ENCODE measurements at regions not wholly inside any gene's neighbourhood (a gene's known extent, or its start where the extent isn't known, plus 50 kb on each side); places are given as distances from the start of the nearest gene placed in this dataset.

- 92% methylated on average over 7 of the region's 7 CpGs for WGBS
- H3K4me3 ChIP-seq (ENCODE audit: low read length): no peak overlapping the region
- no peak overlapping the region for H3K27ac ChIP-seq (ENCODE audit: low read depth, low read length)
- no peak overlapping the region for H3K9ac ChIP-seq (ENCODE audit: low read depth, low read length)
- H3K27me3 ChIP-seq (ENCODE audit: insufficient read depth, low read length): no peaks in the 10 kb centered on the region
- no peaks in the 10 kb centered on the region for H3K36me3 ChIP-seq (ENCODE audit: insufficient read depth, low read length)
- H3K9me3 ChIP-seq (ENCODE audit: insufficient read depth, low read depth, low read length): no peaks in the 10 kb centered on the region
- H3K4me1 ChIP-seq (ENCODE audit: insufficient read depth, low read length): no peaks in the 10 kb centered on the region
Observed at GRCh38 chr2:12881952-12882351, 165.2 kb downstream of the TRIB2 start.

- H3K27me3 ChIP-seq (ENCODE audit: insufficient read depth, low read length): no peaks in the 10 kb centered on the region
- no peak overlapping the region for H3K9ac ChIP-seq (ENCODE audit: low read depth, low read length)
- H3K27ac ChIP-seq (ENCODE audit: low read depth, low read length): no peak overlapping the region
- WGBS: 86% methylated on average over 2 of the region's 2 CpGs
- no peak overlapping the region for H3K4me3 ChIP-seq (ENCODE audit: low read length)
- H3K4me1 ChIP-seq (ENCODE audit: insufficient read depth, low read length): no peaks in the 10 kb centered on the region
- H3K36me3 ChIP-seq (ENCODE audit: insufficient read depth, low read length): no peaks in the 10 kb centered on the region
- no peaks in the 10 kb centered on the region for H3K9me3 ChIP-seq (ENCODE audit: insufficient read depth, low read depth, low read length)
Observed at GRCh38 chr2:12882393-12882792, 165.7 kb downstream of the TRIB2 start.

GRCh38 chr2:12883906-12884305, 167.2 kb downstream of the TRIB2 start:
- Histone ChIP-seq H3K36me3 (ENCODE audit: insufficient read depth, low read length) (no peaks in the 10 kb centered on the region), H3K9ac (ENCODE audit: low read depth, low read length) (no peak overlapping the region), H3K9me3 (ENCODE audit: insufficient read depth, low read depth, low read length) (no peaks in the 10 kb centered on the region), H3K27ac (ENCODE audit: low read depth, low read length) (no peak overlapping the region), H3K4me3 (ENCODE audit: low read length) (no peak overlapping the region), H3K27me3 (ENCODE audit: insufficient read depth, low read length) (no peaks in the 10 kb centered on the region), H3K4me1 (ENCODE audit: insufficient read depth, low read length) (no peaks in the 10 kb centered on the region)
- WGBS: 69% methylated on average over 1 of the region's 2 CpGs

GRCh38 chr2:12884713-12885282, 168.1 kb downstream of the TRIB2 start:
- no peaks in the 10 kb centered on the region for H3K27me3 ChIP-seq (ENCODE audit: insufficient read depth, low read length)
- 89% methylated on average over 7 of the region's 7 CpGs for WGBS
- no peak overlapping the region for H3K27ac ChIP-seq (ENCODE audit: low read depth, low read length)
- no peaks in the 10 kb centered on the region for H3K36me3 ChIP-seq (ENCODE audit: insufficient read depth, low read length)
- no peak overlapping the region for H3K9ac ChIP-seq (ENCODE audit: low read depth, low read length)
- no peaks in the 10 kb centered on the region for H3K9me3 ChIP-seq (ENCODE audit: insufficient read depth, low read depth, low read length)
- no peaks in the 10 kb centered on the region for H3K4me1 ChIP-seq (ENCODE audit: insufficient read depth, low read length)
- H3K4me3 ChIP-seq (ENCODE audit: low read length): no peak overlapping the region

GRCh38 chr2:12890066-12890465, 173.3 kb downstream of the TRIB2 start:
- WGBS: 90% methylated on average over 4 of the region's 4 CpGs
- no peak overlapping the region for H3K27ac ChIP-seq (ENCODE audit: low read depth, low read length)

GRCh38 chr2:12890481-12890991, 173.8 kb downstream of the TRIB2 start:
- 95% methylated on average over 6 of the region's 6 CpGs for WGBS
- no peaks in the 10 kb centered on the region for H3K27me3 ChIP-seq (ENCODE audit: insufficient read depth, low read length)

More at GRCh38 chr2:12890066-12890465, 173.3 kb downstream of the TRIB2 start:
- Histone ChIP-seq H3K9me3 (ENCODE audit: insufficient read depth, low read depth, low read length) (0 out of 2 replicates have a peak, but pooled peaks cover 3% of the 10 kb centered on the region), H3K27me3 (ENCODE audit: insufficient read depth, low read length) (no peaks in the 10 kb centered on the region), H3K36me3 (ENCODE audit: insufficient read depth, low read length) (no peaks in the 10 kb centered on the region), H3K4me1 (ENCODE audit: insufficient read depth, low read length) (no peaks in the 10 kb centered on the region), H3K4me3 (ENCODE audit: low read length) (no peak overlapping the region), H3K9ac (ENCODE audit: low read depth, low read length) (no peak overlapping the region)

GRCh38 chr2:12895017-12895416, 178.3 kb downstream of the TRIB2 start:
- Histone ChIP-seq H3K36me3 (ENCODE audit: insufficient read depth, low read length) (no peaks in the 10 kb centered on the region), H3K27ac (ENCODE audit: low read depth, low read length) (no peak overlapping the region), H3K9ac (ENCODE audit: low read depth, low read length) (no peak overlapping the region), H3K4me3 (ENCODE audit: low read length) (no peak overlapping the region), H3K4me1 (ENCODE audit: insufficient read depth, low read length) (no peaks in the 10 kb centered on the region), H3K9me3 (ENCODE audit: insufficient read depth, low read depth, low read length) (0 out of 2 replicates have a peak, but pooled peaks cover 3% of the 10 kb centered on the region), H3K27me3 (ENCODE audit: insufficient read depth, low read length) (no peaks in the 10 kb centered on the region)
- WGBS: 91% methylated on average over 2 of the region's 2 CpGs

More at GRCh38 chr2:12890481-12890991, 173.8 kb downstream of the TRIB2 start:
- Histone ChIP-seq H3K4me1 (ENCODE audit: insufficient read depth, low read length) (no peaks in the 10 kb centered on the region), H3K9me3 (ENCODE audit: insufficient read depth, low read depth, low read length) (0 out of 2 replicates have a peak, but pooled peaks cover 3% of the 10 kb centered on the region), H3K9ac (ENCODE audit: low read depth, low read length) (no peak overlapping the region), H3K4me3 (ENCODE audit: low read length) (no peak overlapping the region), H3K36me3 (ENCODE audit: insufficient read depth, low read length) (no peaks in the 10 kb centered on the region), H3K27ac (ENCODE audit: low read depth, low read length) (no peak overlapping the region)

- Histone ChIP-seq H3K9me3 (ENCODE audit: insufficient read depth, low read depth, low read length) (0 out of 2 replicates have a peak, but pooled peaks cover 3% of the 10 kb centered on the region), H3K4me3 (ENCODE audit: low read length) (no peak overlapping the region), H3K9ac (ENCODE audit: low read depth, low read length) (no peak overlapping the region), H3K27me3 (ENCODE audit: insufficient read depth, low read length) (no peaks in the 10 kb centered on the region), H3K27ac (ENCODE audit: low read depth, low read length) (no peak overlapping the region), H3K4me1 (ENCODE audit: insufficient read depth, low read length) (no peaks in the 10 kb centered on the region), H3K36me3 (ENCODE audit: insufficient read depth, low read length) (no peaks in the 10 kb centered on the region)
- 94% methylated on average over 3 of the region's 4 CpGs for WGBS
Observed at GRCh38 chr2:12896318-12896982, 179.7 kb downstream of the TRIB2 start.

- 0 out of 2 replicates have a peak, but pooled peaks cover 3% of the 10 kb centered on the region for H3K9me3 ChIP-seq (ENCODE audit: insufficient read depth, low read depth, low read length)
- no peaks in the 10 kb centered on the region for H3K27me3 ChIP-seq (ENCODE audit: insufficient read depth, low read length)
- no peaks in the 10 kb centered on the region for H3K4me1 ChIP-seq (ENCODE audit: insufficient read depth, low read length)
- H3K27ac ChIP-seq (ENCODE audit: low read depth, low read length): no peak overlapping the region
- WGBS: 100% methylated on average over 1 of the region's 1 CpG
- no peak overlapping the region for H3K4me3 ChIP-seq (ENCODE audit: low read length)
- no peak overlapping the region for H3K9ac ChIP-seq (ENCODE audit: low read depth, low read length)
- H3K36me3 ChIP-seq (ENCODE audit: insufficient read depth, low read length): no peaks in the 10 kb centered on the region
Observed at GRCh38 chr2:12897181-12897580, 180.4 kb downstream of the TRIB2 start.

- Histone ChIP-seq H3K27ac (ENCODE audit: low read depth, low read length) (no peak overlapping the region), H3K9me3 (ENCODE audit: insufficient read depth, low read depth, low read length) (no peaks in the 10 kb centered on the region), H3K4me1 (ENCODE audit: insufficient read depth, low read length) (no peaks in the 10 kb centered on the region), H3K27me3 (ENCODE audit: insufficient read depth, low read length) (no peaks in the 10 kb centered on the region), H3K9ac (ENCODE audit: low read depth, low read length) (no peak overlapping the region), H3K36me3 (ENCODE audit: insufficient read depth, low read length) (no peaks in the 10 kb centered on the region), H3K4me3 (ENCODE audit: low read length) (no peak overlapping the region)
- WGBS: 93% methylated on average over 2 of the region's 2 CpGs
Observed at GRCh38 chr2:12903272-12903671, 186.5 kb downstream of the TRIB2 start.

GRCh38 chr2:12910431-12910830, 193.7 kb downstream of the TRIB2 start:
- no peaks in the 10 kb centered on the region for H3K9me3 ChIP-seq (ENCODE audit: insufficient read depth, low read depth, low read length)
- no peak overlapping the region for H3K27ac ChIP-seq (ENCODE audit: low read depth, low read length)
- H3K9ac ChIP-seq (ENCODE audit: low read depth, low read length): no peak overlapping the region
- H3K4me3 ChIP-seq (ENCODE audit: low read length): no peak overlapping the region
- no peaks in the 10 kb centered on the region for H3K27me3 ChIP-seq (ENCODE audit: insufficient read depth, low read length)
- H3K36me3 ChIP-seq (ENCODE audit: insufficient read depth, low read length): no peaks in the 10 kb centered on the region
- no peaks in the 10 kb centered on the region for H3K4me1 ChIP-seq (ENCODE audit: insufficient read depth, low read length)
- 93% methylated on average over 2 of the region's 2 CpGs for WGBS

Measured in HUES64 (cell line).